Progenitor cell of endocrine pancreas (in vitro differentiated cells): ENCODE measurements at regions not wholly inside any gene's neighbourhood (a gene's known extent, or its start where the extent isn't known, plus 50 kb on each side); places are given as distances from the start of the nearest gene placed in this dataset.

Experiments
- DNase-seq: peaks from one replicate; pipeline ENCODE4 v3.0.0; 2021; ENCODE audit warnings: low spot score; ENCODE audit not compliant: unreplicated experiment
- H3K27ac Mint-ChIP-seq: 2 replicates; pipeline ENCODE4 v1.8.0; 2021; ENCODE audit warnings: mild to moderate bottlenecking, moderate library complexity, mixed read lengths
- H3K27me3 Mint-ChIP-seq: 2 replicates; pipeline ENCODE4 v1.8.0; 2021; ENCODE audit warnings: mixed read lengths
- H3K36me3 Mint-ChIP-seq: 2 replicates; pipeline ENCODE4 v1.8.0; 2022; ENCODE audit warnings: mixed read lengths; ENCODE audit not compliant: insufficient read depth
- H3K4me1 Mint-ChIP-seq: 2 replicates; pipeline ENCODE4 v1.8.0; 2021; ENCODE audit warnings: low read depth, mixed read lengths
- H3K4me3 Mint-ChIP-seq: 2 replicates; pipeline ENCODE4 v1.8.0; 2021; ENCODE audit warnings: low read depth, mild to moderate bottlenecking, moderate library complexity, mixed read lengths
- H3K9me3 Mint-ChIP-seq: 2 replicates; pipeline ENCODE4 v1.8.0; 2021; ENCODE audit warnings: low read depth, mixed read lengths
- CTCF ChIP-seq: fragments of 200-600 bp; sonication (generic); IDR thresholded peaks from one replicate; pipeline ENCODE4 v1.5.0; 2021; ENCODE audit warnings: antibody characterized with exemption, mild to moderate bottlenecking; ENCODE audit not compliant: unreplicated experiment

- no peak for TF ChIP-seq CTCF
These were observed 162.1 kb upstream of the ZNF516 start for GRCh38 chr18:76656925-76657827.

GRCh38 chr18:76654577-76654976 is 159.5 kb upstream of the ZNF516 start:
- no peak for TF ChIP-seq CTCF
- peaks cover 13% of the 10 kb centered on the region for H3K27me3 Mint-ChIP-seq
- no peaks in the 10 kb centered on the region for H3K4me1 Mint-ChIP-seq
- no peak overlapping the region for H3K4me3 Mint-ChIP-seq
- no peak for DNase-seq
- no peak overlapping the region for H3K27ac Mint-ChIP-seq
- no peaks in the 10 kb centered on the region for H3K9me3 Mint-ChIP-seq
- no peaks in the 10 kb centered on the region for H3K36me3 Mint-ChIP-seq

More at GRCh38 chr18:76656925-76657827, 162.1 kb upstream of the ZNF516 start:
- H3K27ac Mint-ChIP-seq, result no peak overlapping the region
- H3K36me3 Mint-ChIP-seq, result no peaks in the 10 kb centered on the region
- H3K4me3 Mint-ChIP-seq, result no peak overlapping the region
- peaks cover 13% of the 10 kb centered on the region for H3K27me3 Mint-ChIP-seq
- no peak for DNase-seq
- H3K4me1 Mint-ChIP-seq, result no peaks in the 10 kb centered on the region
- H3K9me3 Mint-ChIP-seq, result no peaks in the 10 kb centered on the region

- H3K27me3 Mint-ChIP-seq, result no peaks in the 10 kb centered on the region
- H3K36me3 Mint-ChIP-seq, result no peaks in the 10 kb centered on the region
- H3K27ac Mint-ChIP-seq, result no peak overlapping the region
- DNase-seq, result no peak
- no peaks in the 10 kb centered on the region for H3K4me1 Mint-ChIP-seq
- no peak overlapping the region for H3K4me3 Mint-ChIP-seq
- TF ChIP-seq CTCF, result no peak
- H3K9me3 Mint-ChIP-seq, result no peaks in the 10 kb centered on the region
These were observed 152.3 kb upstream of the ZNF516 start for GRCh38 chr18:76647322-76647721.

- Mint-ChIP-seq H3K27me3 (no peaks in the 10 kb centered on the region), H3K9me3 (no peaks in the 10 kb centered on the region), H3K4me3 (no peak overlapping the region), H3K36me3 (no peaks in the 10 kb centered on the region), H3K27ac (no peak overlapping the region), H3K4me1 (peaks cover 2% of the 10 kb centered on the region)
- no peak for DNase-seq
- no peak for TF ChIP-seq CTCF
These were observed 149.5 kb upstream of the ZNF516 start for GRCh38 chr18:76644580-76644979.

- H3K36me3 Mint-ChIP-seq, result no peaks in the 10 kb centered on the region
- DNase-seq, result no peak
- no peak for TF ChIP-seq CTCF
- H3K4me1 Mint-ChIP-seq, result peaks cover 2% of the 10 kb centered on the region
- no peaks in the 10 kb centered on the region for H3K27me3 Mint-ChIP-seq
- no peak overlapping the region for H3K4me3 Mint-ChIP-seq
- H3K9me3 Mint-ChIP-seq, result no peaks in the 10 kb centered on the region
- no peak overlapping the region for H3K27ac Mint-ChIP-seq
These were observed 149.0 kb upstream of the ZNF516 start for GRCh38 chr18:76643996-76644395.
